GM12891 (cell line): ENCODE measurements at regions not wholly inside any gene's neighbourhood (a gene's known extent, or its start where the extent isn't known, plus 50 kb on each side); places are given as distances from the start of the nearest gene placed in this dataset.

Experiments
- DNase-seq: peaks from one replicate; pipeline ENCODE4 v3.0.0; 2011; ENCODE audit warnings: low spot score; ENCODE audit not compliant: insufficient read length
- FAIRE-seq: peaks from 2 replicates; lab custom pipeline; 2011; peaks lifted over from hg19 to GRCh38; lab: Jason Lieb, UNC
- PAX5 ChIP-seq: IDR thresholded peaks from 2 replicates; pipeline ENCODE4 v1.6.1; 2011; ENCODE audit warnings: low read length, moderate library complexity, mild to moderate bottlenecking; ENCODE audit not compliant: insufficient read depth, severe bottlenecking
- POLR2A ChIP-seq: IDR thresholded peaks from 2 replicates; pipeline ENCODE4 v1.6.1; 2011; ENCODE audit warnings: low read depth, low read length, control low read depth
- POLR2AphosphoS5 ChIP-seq: IDR thresholded peaks from 2 replicates; pipeline ENCODE4 v1.6.1; 2011; ENCODE audit warnings: low read depth, low read length, control low read depth
- POU2F2 ChIP-seq: IDR thresholded peaks from 2 replicates; pipeline ENCODE4 v1.6.1; 2011; ENCODE audit warnings: low read depth, mild to moderate bottlenecking, control low read depth, low read length, moderate library complexity
- SPI1 ChIP-seq: IDR thresholded peaks from 2 replicates; pipeline ENCODE4 v1.6.1; 2011; ENCODE audit warnings: low read depth, low read length, control low read depth
- TAF1 ChIP-seq: IDR thresholded peaks from 2 replicates; pipeline ENCODE4 v1.6.1; 2011; ENCODE audit warnings: low read depth, low read length, control low read depth

DNA sequence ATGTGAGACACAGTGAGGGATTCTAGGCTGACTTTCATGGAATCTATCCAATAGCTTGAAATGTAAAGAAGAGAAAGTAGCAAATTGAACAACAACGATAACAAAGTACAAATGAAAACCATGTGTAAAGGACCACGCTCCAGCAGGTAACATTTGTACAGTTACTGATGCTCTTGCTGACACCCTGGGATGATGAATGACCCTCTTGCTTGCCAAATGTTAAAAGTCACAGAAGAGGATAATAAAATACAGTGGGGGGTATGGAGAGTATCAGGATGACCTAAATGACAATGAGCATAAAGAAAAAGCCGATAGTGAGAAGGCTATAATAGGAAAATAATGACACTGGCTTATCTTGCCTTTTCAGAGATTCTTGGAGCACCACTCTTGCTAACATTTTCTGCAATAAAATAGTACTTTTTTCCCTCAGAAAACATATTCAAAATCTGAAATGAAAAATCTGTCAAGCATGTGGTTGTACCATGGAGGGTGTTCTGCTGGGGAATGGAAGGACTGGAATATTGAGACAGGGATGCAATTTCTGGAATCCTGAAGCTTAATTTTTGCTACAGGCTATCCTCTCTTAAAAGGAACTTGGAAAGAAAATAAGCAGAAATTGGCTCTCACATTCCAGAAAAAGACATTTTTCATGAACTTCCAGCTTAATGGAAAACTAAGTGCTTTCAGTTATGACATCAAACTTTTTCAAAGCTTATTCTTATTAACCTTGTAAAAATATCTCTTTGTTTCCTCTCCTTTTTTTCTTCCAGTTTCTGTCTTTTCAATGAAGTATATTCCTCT is 303.2 kb upstream of the GHITM start:
- no peak for DNase-seq
- FAIRE-seq = no peak
- TF ChIP-seq TAF1 (no peak), POLR2AphosphoS5 (no peak), POU2F2 (no peak)

DNA sequence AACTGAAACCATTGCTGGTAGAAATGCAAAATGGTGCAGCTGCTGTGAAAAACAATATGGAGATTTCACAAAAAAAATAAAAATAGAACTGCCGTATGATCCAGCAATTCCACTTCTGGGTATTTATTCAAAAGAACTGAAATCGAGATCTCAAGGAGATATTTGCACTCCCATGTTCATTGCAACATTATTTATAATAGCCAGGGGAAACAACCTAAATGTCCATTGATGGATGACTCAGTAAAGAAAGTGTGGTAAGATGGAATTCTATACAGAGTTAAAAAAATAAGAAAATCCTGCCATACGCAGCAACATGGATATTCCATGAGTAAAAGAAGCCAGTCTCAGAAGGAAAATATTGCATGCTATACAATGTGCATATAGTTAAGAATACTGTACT is 290.6 kb upstream of the GHITM start:
- FAIRE-seq = no peak
- TF ChIP-seq TAF1 (no peak), POLR2AphosphoS5 (no peak), POLR2A (no peak), PAX5 (no peak), SPI1 (no peak), POU2F2 (no peak)

DNA sequence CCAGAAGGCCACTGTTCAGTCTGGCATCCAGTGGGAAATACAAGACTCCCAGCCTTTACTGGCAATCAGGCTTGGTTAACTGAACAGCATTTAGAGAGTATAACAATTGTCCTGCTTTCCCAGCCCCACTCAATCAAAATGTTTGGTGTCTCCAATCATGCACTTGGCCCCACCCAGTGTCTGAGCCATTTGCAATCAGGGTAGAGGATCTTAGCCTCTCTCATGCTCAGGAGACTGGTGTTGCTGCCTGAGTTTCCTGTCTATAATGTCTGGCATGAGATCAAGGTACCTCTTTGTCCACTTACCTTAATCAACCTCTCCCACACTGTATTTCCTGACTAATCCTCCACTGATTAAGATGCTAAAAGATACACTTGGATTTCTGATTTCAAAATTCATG is 290.2 kb upstream of the GHITM start:
- FAIRE-seq (no peak), DNase-seq (no peak)
- TF ChIP-seq POU2F2 (no peak), PAX5 (no peak), TAF1 (no peak), SPI1 (no peak), POLR2AphosphoS5 (no peak), POLR2A (no peak)

More for the DNA sequence above, 290.6 kb upstream of the GHITM start:
- no peak for DNase-seq

DNA sequence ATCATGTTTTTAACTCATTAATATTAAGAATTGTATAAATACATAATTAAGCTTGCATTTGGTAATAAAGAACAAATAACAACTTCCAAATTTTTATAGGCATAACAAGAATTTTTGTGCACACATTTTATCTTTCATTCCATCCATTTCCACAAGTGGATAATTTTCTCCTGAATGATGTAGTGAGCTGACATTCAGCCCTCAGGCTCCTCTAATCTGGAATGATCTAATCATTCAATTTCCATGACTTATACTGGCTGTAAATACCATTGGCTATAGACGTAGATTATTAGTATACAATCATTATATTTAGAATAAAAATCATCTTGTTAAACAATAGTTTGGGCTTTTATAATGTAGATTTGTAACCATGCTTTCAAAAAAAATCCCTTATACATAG is 287.2 kb upstream of the GHITM start:
- no peak for TF ChIP-seq PAX5
- no peak for TF ChIP-seq POLR2A
- TF ChIP-seq POLR2AphosphoS5 = no peak
- no peak for TF ChIP-seq TAF1
- TF ChIP-seq POU2F2 = no peak
- TF ChIP-seq SPI1 = no peak
- DNase-seq (no peak), FAIRE-seq (no peak)

DNA sequence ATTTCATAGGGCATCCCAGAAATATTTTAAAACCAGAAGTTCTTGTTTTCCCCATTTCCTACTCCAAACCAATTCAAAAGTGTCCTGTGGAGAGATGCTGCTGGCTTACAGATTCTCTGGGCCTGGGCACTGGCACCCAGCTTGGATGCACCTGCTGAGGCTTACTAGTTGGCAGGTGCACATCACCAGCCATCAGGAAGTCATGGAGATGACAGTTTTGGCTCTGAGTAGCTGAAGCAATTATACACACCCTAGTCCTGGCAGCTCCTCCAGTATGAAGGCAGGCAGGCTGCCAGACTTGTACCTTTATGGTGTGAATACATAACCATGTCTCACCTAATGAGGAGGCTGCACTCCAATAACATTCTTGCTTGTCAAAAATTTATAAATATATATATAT is 276.6 kb upstream of the GHITM start:
- TF ChIP-seq POLR2AphosphoS5 (no peak), POU2F2 (no peak), TAF1 (no peak), POLR2A (no peak), SPI1 (no peak), PAX5 (no peak)
- FAIRE-seq (no peak), DNase-seq (no peak)

DNA sequence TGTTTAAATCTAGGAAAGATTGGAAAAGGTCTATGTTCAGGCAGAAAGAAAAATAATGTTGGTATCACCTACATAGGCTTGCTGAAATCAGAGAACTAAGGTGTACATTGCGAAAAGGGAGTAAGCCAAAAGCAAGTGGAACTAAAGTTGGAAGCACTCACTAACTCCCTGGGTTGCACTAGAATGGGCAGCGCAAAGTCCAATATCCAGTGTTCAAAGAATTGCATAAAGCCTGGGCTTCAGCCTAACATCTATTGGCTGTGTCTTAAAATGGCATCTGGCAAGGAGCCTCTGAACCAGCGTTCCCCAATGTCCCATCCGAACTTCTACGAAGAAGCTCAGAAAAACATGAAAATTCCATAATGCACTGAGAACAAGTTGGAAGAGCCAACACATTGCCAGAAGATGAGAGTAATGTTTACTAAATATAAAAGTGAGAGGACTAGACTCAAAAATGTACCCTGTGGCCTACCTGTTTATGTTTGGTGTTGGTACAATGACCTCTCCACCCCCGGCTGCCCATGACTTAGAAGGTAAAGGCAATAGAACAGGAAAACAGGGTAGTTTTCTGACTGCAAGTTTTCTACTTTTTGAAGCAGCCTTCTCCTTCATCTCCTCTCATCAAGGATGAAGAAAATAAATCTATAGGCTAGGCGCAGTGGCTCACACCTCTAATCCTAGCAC is 275.9 kb upstream of the GHITM start:
- no peak for TF ChIP-seq POLR2AphosphoS5
- no peak for TF ChIP-seq PAX5
- TF ChIP-seq POLR2A = no peak
- no peak for TF ChIP-seq SPI1
- TF ChIP-seq POU2F2 = no peak
- no peak for TF ChIP-seq TAF1
- no peak for DNase-seq
- FAIRE-seq = no peak

DNA sequence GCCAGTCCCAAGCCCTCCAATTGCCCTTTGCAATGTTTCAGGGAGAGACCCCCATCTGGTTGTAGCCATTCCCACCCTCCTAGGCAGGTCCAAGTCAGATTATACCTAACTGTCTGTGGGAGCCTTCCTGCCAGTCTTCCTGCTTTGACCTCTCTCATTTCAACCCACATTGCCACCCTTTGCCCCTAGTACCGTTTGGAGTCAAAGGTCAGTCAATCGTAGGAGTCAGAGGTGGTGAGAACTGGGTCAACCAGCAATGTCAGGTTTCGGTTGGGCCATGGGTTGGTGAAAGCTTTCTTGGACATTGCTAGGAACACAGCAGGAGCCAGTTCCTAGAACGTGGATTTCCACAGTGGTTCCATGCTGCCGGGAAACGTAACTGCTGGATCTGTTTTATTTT is 269.4 kb upstream of the GHITM start:
- TF ChIP-seq SPI1 (no peak), TAF1 (no peak), PAX5 (no peak), POLR2A (no peak), POU2F2 (no peak), POLR2AphosphoS5 (no peak)
- DNase-seq (no peak), FAIRE-seq (no peak)

DNA sequence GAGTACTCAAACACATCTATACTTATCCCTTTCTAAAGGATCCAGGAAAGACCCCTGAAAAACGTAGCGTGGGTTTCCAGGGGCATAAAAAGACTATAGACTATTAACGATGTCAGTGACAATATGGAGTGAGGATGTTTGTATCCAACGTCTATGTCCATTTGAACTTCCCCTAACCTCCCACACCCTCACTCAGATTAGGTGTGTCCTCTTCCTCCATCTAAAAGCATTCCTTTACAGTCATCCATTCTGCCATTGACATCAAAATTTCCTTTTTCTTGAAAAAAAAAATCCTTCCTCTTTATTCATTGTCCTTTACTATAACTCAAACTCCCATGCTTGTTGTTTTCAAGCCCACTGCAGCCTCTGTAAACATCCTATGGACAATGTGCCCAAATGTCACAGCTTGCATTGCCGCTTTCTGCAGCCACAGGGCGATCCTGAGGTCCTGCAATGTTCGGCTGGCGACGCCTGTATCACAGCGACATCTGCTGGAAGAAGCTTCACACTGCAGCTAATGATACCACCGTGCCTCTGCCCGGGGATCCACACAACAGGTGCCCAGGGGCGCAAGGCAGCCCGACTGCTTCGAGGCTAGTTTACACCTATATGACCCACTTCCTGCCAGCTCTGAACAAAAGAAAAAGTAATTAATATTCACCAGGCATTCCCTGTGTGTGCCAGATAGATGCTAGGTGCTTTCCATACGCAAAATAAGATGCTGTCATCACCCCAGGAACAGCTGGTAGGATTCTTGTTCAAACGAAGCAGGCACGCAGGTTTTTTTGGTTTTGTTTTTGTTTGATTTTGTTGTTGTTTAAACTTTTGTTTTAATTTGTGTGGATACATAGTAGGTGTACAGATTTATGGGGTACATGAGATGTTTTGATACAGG is 267.9 kb upstream of the GHITM start:
- TF ChIP-seq PAX5 (no peak), POLR2AphosphoS5 (no peak), SPI1 (no peak), POU2F2 (no peak), TAF1 (no peak), POLR2A (no peak)

DNA sequence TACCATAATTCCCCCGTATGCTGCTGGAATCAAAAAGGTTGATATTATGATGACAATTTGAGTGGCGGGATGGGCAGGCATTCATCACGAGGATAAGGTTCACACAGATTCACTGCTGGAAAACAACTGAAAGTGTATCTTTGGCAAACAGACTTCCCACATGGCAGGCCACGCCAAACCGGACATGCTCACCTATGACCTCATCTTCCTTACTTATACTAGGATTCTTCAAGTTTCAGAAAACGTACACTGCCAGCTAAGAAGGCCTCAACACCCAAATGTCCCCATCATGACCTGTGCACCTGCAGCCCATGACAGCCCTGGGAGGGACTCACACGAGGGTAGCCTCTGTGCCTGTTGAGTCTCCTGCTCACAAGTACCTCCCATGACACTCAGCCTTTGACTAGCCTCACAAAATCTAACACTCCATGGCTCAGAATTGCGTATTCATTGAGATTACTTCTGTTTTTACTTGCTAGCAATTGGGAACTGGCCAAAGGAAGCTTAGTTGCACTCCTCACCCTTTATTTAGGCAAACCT is 259.0 kb upstream of the GHITM start:
- no peak for FAIRE-seq
- DNase-seq = no peak

More for the DNA sequence above, 267.9 kb upstream of the GHITM start:
- FAIRE-seq (peak; percentile 92), DNase-seq (peak; percentile 28)

More for the DNA sequence above, 259.0 kb upstream of the GHITM start:
- TF ChIP-seq SPI1 = no peak
- TF ChIP-seq POLR2AphosphoS5 = no peak
- TF ChIP-seq POLR2A = no peak
- no peak for TF ChIP-seq POU2F2
- no peak for TF ChIP-seq TAF1
- no peak for TF ChIP-seq PAX5
